Liver (tissue), 3 donors: ENCODE measurements at regions not wholly inside any gene's neighbourhood (a gene's known extent, or its start where the extent isn't known, plus 50 kb on each side); places are given as distances from the start of the nearest gene placed in this dataset.

Source experiments
- ATF3 ChIP-seq: IDR thresholded peaks from 2 replicates; pipeline ENCODE4 v1.6.1; 2016; ENCODE audit warnings: antibody characterized with exemption
- CTCF ChIP-seq: fragments of 150-350 bp; IDR thresholded peaks from 2 replicates; pipeline ENCODE4 v1.5.1; 2017; ENCODE audit warnings: improper control_type of control experiment, low read depth, low read length; ENCODE audit not compliant: missing input control
- GABPA ChIP-seq, 2 donors: IDR thresholded peaks in 1 of 2; conservative IDR thresholded peaks in 1 of 2; 2 replicates each; pipeline ENCODE4 v1.6.1; 2016; ENCODE audit warnings: antibody characterized with exemption in 2 of 2, mild to moderate bottlenecking in 1 of 2, moderate library complexity in 1 of 2
- JUND ChIP-seq, 2 donors: IDR thresholded peaks; 2 replicates each; pipeline ENCODE4 v1.6.1; 2016; ENCODE audit warnings: antibody characterized with exemption in 2 of 2
- RAD21 ChIP-seq, 2 donors: IDR thresholded peaks; 2 replicates each; pipeline ENCODE4 v1.6.1; 2016; ENCODE audit warnings: antibody characterized with exemption in 2 of 2, mild to moderate bottlenecking in 2 of 2
- RXRA ChIP-seq, 2 donors: IDR thresholded peaks; 2 replicates each; pipeline ENCODE4 v1.6.1; 2017 to 2018; ENCODE audit warnings: antibody characterized with exemption in 2 of 2, mild to moderate bottlenecking in 1 of 2
- donor health status: healthy.
- donor health status: healthy.

GRCh38 chr20:50398471-50398820 is 111.7 kb upstream of the PTPN1 start:
- TF ChIP-seq CTCF: no peak
- TF ChIP-seq RAD21 (IDR thresholded peaks at IDR 0.05): no peak
- TF ChIP-seq GABPA (IDR thresholded peaks at IDR 0.05 in 1 of 2, conservative IDR thresholded peaks at IDR 0.05 in 1 of 2): no peak
- no peak for TF ChIP-seq RXRA (IDR thresholded peaks at IDR 0.05)
- TF ChIP-seq JUND (IDR thresholded peaks at IDR 0.05): no peak
- no peak for TF ChIP-seq ATF3
